ENCODE measurements at regions not wholly inside any gene's neighbourhood (a gene's known extent, or its start where the extent isn't known, plus 50 kb on each side); places are given as distances from the start of the nearest gene placed in this dataset.

GRCh38 chr1:209349363-209350308, 233.9 kb upstream of the CAMK1G start:
- DNase-seq = no peak

- DNase-seq = no peak
Observed at GRCh38 chr1:209353053-209353452, 230.5 kb upstream of the CAMK1G start.

DNA sequence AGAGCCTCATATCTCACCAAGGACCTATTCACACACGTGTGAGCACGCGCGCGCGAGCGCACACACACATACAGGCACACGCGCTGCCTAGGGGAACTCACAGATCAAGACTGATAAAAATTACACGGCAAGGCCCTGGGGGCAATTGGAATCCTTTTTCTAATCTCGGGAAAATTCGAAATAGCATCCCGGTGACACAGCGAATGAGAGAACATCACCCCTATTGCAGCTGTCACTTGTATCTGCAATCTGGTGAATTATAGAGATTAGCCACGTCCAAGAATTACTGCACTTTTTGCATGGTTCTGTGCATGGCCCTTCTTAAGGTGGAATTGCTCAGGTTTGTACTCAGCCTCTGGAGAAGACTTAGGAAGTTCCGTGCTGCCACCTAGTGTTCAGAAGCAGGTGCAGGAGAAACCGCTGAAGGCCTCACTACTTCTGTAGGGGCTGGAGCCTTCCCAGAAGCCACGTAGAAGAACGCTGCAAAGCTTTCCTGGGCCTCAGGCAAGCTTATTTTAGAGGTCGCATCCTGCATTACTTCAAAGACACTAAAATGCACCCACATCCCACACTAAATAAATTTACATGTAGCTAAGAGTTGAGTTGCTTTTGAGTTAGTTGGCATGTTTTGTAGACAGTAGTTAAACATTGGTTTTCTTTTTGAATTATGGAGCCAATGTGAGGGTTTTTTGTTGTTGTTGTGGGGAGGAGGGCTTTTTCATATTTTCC, 229.2 kb upstream of the CAMK1G start:
- DNase-seq = peak; percentile 55

GRCh38 chr1:209354840-209355165, 228.7 kb upstream of the CAMK1G start:
- DNase-seq = no peak

- DNase-seq = no peak
Observed at GRCh38 chr1:209355415-209355814, 228.1 kb upstream of the CAMK1G start.

DNA sequence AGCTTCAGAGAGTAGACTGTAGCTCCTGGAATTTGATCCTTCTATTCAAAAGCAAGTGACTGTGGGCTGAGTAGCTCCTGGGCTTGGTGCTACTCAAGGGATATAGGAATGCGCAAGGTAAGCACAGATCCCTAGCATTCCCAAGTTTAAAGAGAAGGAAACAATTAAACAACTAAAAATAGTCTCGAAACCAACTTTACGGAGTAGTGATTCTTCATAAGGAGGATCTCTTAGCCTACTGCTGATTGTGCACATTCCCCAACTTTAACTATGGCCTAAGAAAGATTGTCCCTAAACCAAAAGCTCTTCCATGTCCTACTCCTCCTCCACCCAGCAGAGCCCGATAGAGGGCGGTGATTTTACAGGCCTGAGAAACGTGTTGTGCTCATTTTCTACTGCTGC, 226.5 kb upstream of the CAMK1G start:
- no peak for DNase-seq

GRCh38 chr1:209363112-209363511, 220.4 kb upstream of the CAMK1G start:
- DNase-seq = no peak

- DNase-seq = no peak
Observed at GRCh38 chr1:209364716-209365115, 218.8 kb upstream of the CAMK1G start.

GRCh38 chr1:209367061-209367772, 216.3 kb upstream of the CAMK1G start:
- no peak for DNase-seq

GRCh38 chr1:209368864-209369598, 214.5 kb upstream of the CAMK1G start:
- DNase-seq = no peak

GRCh38 chr1:209370241-209370995, 213.1 kb upstream of the CAMK1G start:
- DNase-seq = no peak

DNA sequence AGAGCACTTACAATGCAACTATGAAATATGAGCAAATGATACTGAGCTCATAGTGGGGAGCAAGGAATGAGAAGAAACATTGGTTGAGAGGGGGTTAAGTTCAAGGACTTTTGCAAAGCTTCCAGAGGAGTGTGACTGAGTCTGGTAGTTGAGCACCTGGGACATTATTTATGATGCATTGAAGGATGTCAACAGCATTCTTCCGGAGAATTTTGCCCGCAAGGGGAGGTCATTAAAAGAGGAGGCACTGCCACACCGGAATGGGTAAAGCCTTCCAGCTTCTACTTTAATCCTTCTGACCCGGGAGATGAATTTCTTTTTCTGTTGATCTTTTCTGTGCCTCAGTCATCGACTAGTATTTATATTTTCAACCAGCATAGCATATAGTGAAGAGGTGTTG, 208.4 kb upstream of the CAMK1G start:
- no peak for DNase-seq

DNA sequence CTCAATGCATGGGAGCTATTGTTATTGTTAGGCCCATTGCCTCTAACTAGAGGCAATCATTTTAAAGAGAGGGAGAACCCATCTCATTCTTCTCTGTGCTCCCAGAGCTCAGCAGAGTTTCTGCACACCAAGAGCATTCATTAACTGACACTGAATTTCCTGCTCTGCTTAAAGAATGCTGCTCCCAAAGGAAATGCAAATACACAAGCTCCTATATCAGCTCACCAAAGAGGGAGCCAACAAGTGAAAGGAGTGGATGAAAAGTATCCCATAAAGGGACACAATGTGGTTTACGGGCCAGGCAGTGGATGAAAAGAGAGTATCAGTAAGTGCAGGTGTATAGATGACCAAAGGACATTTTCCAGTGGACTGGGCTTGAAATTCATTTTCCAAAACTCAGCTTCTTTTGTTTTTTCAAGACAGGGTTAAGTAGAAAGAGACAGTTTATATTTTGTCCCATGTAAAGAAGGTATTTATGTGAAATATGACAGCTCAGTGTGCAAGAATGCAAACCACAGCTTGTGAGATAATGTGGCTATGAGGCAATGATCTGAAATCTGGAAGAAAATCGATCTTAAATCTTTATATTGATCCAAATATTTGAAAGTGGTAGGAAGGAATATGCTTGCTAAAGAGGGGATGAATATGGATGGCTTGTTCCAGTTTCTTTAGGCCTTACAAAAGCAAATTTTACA, 207.7 kb upstream of the CAMK1G start:
- DNase-seq = no peak

DNA sequence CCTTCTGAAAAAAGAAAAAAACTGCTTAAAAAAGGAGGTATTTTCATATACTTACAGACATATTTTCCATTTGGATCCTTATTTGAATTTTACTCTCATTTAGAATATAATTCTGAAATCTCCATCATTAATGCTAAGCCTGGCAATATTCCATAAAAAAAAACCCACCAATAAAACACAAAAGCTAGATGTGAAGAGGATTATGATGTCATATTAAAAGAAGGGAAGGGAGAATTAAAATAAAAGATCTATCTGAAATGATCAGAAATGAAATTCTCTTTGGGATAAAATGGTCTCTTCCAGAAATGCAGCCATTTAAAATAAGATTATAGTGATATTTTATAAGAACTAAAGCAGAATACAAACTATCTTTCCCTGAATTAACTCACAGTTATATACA, 206.7 kb upstream of the CAMK1G start:
- DNase-seq = no peak

DNA sequence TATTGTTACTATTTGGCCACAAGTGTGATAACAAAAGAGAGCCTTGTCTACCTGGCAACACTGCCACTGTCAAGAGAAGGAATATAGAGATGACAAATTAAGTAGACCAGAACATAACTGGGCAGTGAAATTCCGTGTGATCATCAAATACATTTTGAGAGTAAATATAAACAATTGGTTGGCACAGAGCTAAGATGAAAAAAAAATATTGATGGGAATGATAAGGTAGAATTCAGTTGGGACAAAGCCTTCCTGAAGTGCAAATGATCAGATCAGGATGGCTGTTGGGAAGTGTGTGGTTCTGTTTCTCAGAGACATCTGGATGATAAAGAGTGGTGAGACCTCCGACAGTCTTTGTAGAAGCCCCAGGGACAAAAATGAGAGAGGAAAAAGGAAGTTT, 205.5 kb upstream of the CAMK1G start:
- DNase-seq = no peak

DNA sequence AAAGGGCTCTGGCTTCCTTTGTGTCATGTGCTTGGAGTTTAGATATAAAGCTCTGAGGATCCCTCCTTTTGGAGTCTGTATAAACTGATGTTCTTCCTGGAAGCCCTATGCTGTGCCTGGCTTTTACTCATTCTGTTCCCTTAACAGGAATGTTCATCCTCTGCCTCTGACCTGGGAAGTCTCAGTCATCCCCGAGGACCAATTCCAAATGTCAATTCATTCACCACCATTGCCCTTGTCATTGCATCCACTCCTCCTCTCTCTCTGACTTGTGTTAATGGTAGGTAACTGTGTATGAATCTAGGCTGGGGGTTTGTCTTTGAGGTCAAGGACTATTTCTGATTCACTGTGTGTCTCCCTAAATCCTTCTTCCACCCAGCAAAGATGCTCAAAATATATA, 204.2 kb upstream of the CAMK1G start:
- DNase-seq = no peak

GRCh38 chr1:209380420-209380819, 203.1 kb upstream of the CAMK1G start:
- no peak for DNase-seq

DNA sequence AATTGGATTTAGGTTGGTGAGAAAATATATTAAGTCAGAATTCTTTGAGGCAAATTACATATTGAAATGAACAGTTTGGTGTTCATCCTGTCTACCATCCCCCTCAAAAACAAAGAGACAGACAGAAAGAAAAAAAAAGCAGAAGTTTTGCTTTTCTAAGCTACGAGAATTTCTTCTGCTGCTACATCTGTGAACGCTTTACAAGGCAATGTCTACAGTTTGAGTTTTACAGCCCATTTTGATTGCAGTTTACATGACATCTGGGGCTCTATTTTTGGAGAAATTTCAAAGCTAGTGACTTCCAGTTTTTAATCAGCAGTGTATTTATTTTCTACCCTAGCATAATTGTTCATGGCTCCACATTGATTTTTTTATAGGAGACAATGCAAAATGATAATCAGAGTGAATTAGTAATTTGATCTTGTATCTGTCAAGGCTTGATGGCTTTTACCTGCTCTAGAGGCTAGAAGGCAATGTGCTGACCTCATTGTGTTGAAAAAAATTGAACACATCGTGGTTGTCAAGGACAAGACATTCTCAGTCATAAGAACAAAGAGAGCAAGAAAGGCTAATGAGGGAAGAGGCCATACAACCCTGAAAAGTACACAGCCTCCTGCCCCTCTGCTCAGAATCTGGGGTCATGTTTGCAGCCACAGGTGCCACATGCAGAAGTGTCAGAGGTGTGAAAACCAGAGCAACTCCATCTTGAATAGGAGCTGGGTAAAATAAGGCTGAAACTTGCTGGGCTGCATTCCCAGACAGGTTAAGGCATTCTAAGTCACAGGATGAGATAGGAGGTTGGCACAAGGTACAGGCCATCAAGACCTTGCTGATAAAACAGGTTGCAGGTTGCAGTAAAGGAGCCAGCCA, 201.0 kb upstream of the CAMK1G start:
- no peak for DNase-seq

DNA sequence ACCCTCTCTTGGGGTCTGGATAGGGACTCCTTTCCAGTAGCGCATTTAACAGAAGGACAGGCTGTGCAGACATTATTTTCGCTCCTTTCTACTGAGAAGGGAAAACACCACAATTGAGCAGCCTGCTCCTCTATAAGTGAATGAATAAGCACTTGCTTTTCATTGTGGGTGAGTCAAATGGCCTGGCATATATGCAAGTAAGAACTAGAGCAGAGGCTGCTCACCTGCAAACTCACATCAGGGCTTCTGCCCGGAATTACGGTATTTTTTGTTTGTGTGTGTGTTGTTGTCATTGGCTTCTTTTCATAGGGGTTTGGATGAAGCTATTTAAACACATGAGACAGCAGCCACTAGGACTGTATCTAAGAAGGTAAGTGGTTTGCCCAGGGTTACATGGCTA, 200.1 kb upstream of the CAMK1G start:
- no peak for DNase-seq

Measured in right kidney (tissue), 1 donor.